ENCODE measurements at regions not wholly inside any gene's neighbourhood (a gene's known extent, or its start where the extent isn't known, plus 50 kb on each side); places are given as distances from the start of the nearest gene placed in this dataset.

DNA sequence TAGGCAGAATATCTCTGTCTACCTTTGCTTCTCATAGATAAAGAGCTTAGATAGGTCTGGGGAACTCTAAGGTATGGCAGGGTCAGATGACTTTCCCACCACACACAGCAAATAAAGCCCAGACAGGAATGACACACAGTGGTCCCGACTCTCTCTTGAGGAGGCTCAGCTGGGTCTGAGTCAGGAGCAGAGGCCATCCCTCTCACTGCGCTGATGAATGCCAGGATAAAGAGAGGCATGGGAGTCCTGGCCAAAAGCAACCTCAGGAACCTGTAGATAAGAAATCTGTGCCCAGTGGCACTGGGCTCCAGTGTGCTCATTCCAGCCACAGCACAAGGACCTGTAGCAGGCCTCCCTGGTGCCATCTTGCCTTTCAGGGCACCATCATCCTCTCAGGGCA is 129.4 kb upstream of the PARP11 start:
- CTCF ChIA-PET = no interaction called here

More for the DNA sequence above, 129.4 kb upstream of the PARP11 start:
- Histone ChIP-seq H3K79me2 (ENCODE audit: control insufficient read depth, insufficient read depth, low read length) (no peaks in the 10 kb centered on the region), H3K4me3 (no peak overlapping the region), H3K9me3 (replicated peaks; ENCODE audit: control insufficient read depth, insufficient read depth, low read length) (no peaks in the 10 kb centered on the region; the same call in 1 of the 3 replicates), H3K9ac (ENCODE audit: control insufficient read depth, insufficient read depth, low read length) (no peak overlapping the region), H3K27ac (ENCODE audit: control insufficient read depth, insufficient read depth) (no peak overlapping the region), H3K4me2 (ENCODE audit: control insufficient read depth, insufficient read depth) (no peak overlapping the region), H3K4me1 (ENCODE audit: control insufficient read depth, insufficient read depth, low read length) (no peaks in the 10 kb centered on the region), H2AFZ (ENCODE audit: control insufficient read depth, low read depth, low read length) (no peak overlapping the region), H4K20me1 (ENCODE audit: control insufficient read depth, insufficient read depth) (no peaks in the 10 kb centered on the region), H3K36me3 (ENCODE audit: control insufficient read depth in 2 of 2, insufficient read depth in 2 of 2, low read length in 1 of 2) (no peaks in the 10 kb centered on the region), H3K27me3 (replicated peaks in 1 of 2; ENCODE audit: control insufficient read depth in 2 of 2, insufficient read depth in 2 of 2, low read length in 1 of 2) (peaks cover 0 to 11% of the 10 kb centered on the region in 2 experiments; a peak in 3 of 4 replicates)
- SMC1A ChIA-PET (ENCODE audit: uncharacterized antibody, unreplicated experiment) = no interaction called here
- RAD21 ChIA-PET (ENCODE audit: unreplicated experiment) = no interaction called here
- ATAC-seq (no peak), DNase-seq (ENCODE audit: low read depth, low spot score) (no peak), FAIRE-seq (no peak)
- TF ChIP-seq, protein P1, sequence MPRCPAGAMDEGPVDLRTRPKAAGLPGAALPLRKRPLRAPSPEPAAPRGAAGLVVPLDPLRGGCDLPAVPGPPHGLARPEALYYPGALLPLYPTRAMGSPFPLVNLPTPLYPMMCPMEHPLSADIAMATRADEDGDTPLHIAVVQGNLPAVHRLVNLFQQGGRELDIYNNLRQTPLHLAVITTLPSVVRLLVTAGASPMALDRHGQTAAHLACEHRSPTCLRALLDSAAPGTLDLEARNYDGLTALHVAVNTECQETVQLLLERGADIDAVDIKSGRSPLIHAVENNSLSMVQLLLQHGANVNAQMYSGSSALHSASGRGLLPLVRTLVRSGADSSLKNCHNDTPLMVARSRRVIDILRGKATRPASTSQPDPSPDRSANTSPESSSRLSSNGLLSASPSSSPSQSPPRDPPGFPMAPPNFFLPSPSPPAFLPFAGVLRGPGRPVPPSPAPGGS (IDR thresholded peaks at IDR 0.05; ENCODE audit: borderline replicate concordance, insufficient read depth, low read depth, low read length, poor library complexity, severe bottlenecking) = no peak
- TF ChIP-seq, protein P2, sequence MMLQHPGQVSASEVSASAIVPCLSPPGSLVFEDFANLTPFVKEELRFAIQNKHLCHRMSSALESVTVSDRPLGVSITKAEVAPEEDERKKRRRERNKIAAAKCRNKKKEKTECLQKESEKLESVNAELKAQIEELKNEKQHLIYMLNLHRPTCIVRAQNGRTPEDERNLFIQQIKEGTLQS (IDR thresholded peaks at IDR 0.05; ENCODE audit: borderline replicate concordance, extremely low read depth, low read depth, low read length) = no peak
- TF ChIP-seq, protein P3, sequence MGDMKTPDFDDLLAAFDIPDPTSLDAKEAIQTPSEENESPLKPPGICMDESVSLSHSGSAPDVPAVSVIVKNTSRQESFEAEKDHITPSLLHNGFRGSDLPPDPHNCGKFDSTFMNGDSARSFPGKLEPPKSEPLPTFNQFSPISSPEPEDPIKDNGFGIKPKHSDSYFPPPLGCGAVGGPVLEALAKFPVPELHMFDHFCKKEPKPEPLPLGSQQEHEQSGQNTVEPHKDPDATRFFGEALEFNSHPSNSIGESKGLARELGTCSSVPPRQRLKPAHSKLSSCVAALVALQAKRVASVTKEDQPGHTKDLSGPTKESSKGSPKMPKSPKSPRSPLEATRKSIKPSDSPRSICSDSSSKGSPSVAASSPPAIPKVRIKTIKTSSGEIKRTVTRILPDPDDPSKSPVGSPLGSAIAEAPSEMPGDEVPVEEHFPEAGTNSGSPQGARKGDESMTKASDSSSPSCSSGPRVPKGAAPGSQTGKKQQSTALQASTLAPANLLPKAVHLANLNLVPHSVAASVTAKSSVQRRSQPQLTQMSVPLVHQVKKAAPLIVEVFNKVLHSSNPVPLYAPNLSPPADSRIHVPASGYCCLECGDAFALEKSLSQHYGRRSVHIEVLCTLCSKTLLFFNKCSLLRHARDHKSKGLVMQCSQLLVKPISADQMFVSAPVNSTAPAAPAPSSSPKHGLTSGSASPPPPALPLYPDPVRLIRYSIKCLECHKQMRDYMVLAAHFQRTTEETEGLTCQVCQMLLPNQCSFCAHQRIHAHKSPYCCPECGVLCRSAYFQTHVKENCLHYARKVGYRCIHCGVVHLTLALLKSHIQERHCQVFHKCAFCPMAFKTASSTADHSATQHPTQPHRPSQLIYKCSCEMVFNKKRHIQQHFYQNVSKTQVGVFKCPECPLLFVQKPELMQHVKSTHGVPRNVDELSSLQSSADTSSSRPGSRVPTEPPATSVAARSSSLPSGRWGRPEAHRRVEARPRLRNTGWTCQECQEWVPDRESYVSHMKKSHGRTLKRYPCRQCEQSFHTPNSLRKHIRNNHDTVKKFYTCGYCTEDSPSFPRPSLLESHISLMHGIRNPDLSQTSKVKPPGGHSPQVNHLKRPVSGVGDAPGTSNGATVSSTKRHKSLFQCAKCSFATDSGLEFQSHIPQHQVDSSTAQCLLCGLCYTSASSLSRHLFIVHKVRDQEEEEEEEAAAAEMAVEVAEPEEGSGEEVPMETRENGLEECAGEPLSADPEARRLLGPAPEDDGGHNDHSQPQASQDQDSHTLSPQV (IDR thresholded peaks at IDR 0.05) = no peak
- TF ChIP-seq JUNB (IDR thresholded peaks at IDR 0.05) (no peak), SPI1 (IDR thresholded peaks at IDR 0.05; ENCODE audit: borderline replicate concordance, insufficient read depth, low read depth, low read length) (no peak), SRF (IDR thresholded peaks at IDR 0.05; ENCODE audit: low read depth in 2 of 2, low read length in 2 of 2) (no peak), PAX8 (IDR thresholded peaks at IDR 0.05) (no peak), ATF7 (IDR thresholded peaks at IDR 0.05; ENCODE audit: low read depth) (no peak)
- TF ChIP-seq, protein P4, sequence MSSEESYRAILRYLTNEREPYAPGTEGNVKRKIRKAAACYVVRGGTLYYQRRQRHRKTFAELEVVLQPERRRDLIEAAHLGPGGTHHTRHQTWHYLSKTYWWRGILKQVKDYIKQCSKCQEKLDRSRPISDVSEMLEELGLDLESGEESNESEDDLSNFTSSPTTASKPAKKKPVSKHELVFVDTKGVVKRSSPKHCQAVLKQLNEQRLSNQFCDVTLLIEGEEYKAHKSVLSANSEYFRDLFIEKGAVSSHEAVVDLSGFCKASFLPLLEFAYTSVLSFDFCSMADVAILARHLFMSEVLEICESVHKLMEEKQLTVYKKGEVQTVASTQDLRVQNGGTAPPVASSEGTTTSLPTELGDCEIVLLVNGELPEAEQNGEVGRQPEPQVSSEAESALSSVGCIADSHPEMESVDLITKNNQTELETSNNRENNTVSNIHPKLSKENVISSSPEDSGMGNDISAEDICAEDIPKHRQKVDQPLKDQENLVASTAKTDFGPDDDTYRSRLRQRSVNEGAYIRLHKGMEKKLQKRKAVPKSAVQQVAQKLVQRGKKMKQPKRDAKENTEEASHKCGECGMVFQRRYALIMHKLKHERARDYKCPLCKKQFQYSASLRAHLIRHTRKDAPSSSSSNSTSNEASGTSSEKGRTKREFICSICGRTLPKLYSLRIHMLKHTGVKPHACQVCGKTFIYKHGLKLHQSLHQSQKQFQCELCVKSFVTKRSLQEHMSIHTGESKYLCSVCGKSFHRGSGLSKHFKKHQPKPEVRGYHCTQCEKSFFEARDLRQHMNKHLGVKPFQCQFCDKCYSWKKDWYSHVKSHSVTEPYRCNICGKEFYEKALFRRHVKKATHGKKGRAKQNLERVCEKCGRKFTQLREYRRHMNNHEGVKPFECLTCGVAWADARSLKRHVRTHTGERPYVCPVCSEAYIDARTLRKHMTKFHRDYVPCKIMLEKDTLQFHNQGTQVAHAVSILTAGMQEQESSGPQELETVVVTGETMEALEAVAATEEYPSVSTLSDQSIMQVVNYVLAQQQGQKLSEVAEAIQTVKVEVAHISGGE (CRISPR knock-in tag; IDR thresholded peaks at IDR 0.05) = no peak
- POLR2A ChIA-PET = no interaction called here
- BruUV-seq (replicated peaks) = no TSS peak
- intact Hi-C loops (cut with micrococcal nuclease; ENCODE audit: unreplicated experiment) (no loop called here), in situ Hi-C loops (cut with MboI) (no loop called here)
- 20% methylated on average over 2 of the region's 2 CpGs for WGBS (ENCODE audit: insufficient coverage, insufficient replicate concordance, low lambda C conversion rate, missing lambda C conversion rate)
